T47D (cell line): ENCODE measurements at regions not wholly inside any gene's neighbourhood (a gene's known extent, or its start where the extent isn't known, plus 50 kb on each side); places are given as distances from the start of the nearest gene placed in this dataset.

Source experiments
- DNase-seq, 2 experiments: peaks; one replicate each; pipeline versions ENCODE4 v3.0.0 to v3.0.0-alpha.2; 2011 to 2012; ENCODE audit warnings: low read depth in 1 of 2, low spot score in 1 of 2
- JUND ChIP-seq: IDR thresholded peaks from 2 replicates; pipeline ENCODE4 v1.6.1; 2012; ENCODE audit warnings: low read depth
- in situ Hi-C: cut with HindIII; loops from 2 replicates; pipeline ENCODE4 v1.10.0; 2016; ENCODE audit warnings: low sequenced_read_pairs, low pct_unique_long_range_greater_than_20kb

DNA sequence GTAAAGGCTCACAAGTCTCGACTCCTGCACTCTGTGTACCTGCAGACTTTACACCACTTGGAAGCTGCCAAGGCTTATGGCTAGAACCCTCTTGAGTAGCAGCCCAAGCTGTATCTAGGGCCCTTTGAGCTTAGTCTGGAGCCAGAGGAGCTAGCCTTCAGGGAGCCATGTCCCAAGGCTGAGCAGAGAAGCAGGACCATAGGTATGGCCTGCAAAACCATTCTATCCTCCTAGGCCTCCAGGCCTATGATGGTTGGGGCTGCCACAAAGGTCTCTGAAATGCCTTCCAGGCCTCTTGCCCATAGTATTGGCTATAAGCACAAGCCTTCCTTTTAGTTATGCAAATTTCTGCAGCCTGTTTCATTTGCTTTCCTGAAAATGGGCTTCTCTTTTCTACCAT, 380.7 kb upstream of the CPXCR1 start:
- TF ChIP-seq JUND: no peak
- no peak for DNase-seq
- in situ Hi-C loops: no loop called here

GRCh38 chrX:88378406-88378805, 368.6 kb upstream of the CPXCR1 start:
- no peak for TF ChIP-seq JUND
- in situ Hi-C loops: no loop called here
- DNase-seq: no peak

DNA sequence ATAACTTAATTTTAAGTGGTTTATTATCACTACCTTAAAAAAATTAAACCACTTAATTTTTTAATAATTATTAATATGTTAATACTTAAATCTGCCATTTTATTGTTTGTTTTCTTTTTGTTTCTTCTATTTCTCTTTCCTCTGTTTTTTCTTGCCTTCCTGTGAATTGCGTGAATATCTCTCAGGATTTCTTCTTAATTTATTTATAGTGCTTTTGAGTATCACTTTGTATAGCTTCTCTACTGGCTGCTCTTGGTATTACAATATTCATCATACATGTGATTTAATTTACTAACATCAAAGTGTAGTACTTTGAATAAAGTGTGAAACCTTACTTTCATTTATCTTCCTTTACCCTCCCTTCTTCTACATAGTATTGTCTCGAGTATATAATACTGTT, 349.5 kb upstream of the CPXCR1 start:
- no peak for TF ChIP-seq JUND
- DNase-seq: no peak
- in situ Hi-C loops: no loop called here

DNA sequence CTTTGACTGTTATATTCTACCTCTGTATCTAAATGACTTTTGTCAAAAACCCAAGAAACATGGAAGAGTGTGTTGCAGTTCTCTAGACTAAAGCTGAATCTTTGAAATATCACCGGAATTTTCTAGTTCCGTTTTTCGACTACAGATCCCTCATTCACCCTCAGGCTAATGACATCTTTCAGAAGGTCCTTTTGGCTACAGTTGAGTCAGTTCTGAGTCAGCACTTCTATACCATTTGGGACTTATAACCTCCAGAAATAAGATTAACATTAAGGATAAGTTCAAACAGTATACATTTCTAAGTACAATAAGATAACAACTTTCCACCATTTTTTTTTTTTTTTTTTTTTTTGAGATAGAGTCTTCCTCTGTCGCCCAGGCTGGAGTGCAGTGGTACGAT, 331.0 kb upstream of the CPXCR1 start:
- TF ChIP-seq JUND: no peak
- in situ Hi-C loops: no loop called here
- no peak for DNase-seq

GRCh38 chrX:88416965-88417364, 330.1 kb upstream of the CPXCR1 start:
- no peak for DNase-seq
- in situ Hi-C loops: no loop called here

DNA sequence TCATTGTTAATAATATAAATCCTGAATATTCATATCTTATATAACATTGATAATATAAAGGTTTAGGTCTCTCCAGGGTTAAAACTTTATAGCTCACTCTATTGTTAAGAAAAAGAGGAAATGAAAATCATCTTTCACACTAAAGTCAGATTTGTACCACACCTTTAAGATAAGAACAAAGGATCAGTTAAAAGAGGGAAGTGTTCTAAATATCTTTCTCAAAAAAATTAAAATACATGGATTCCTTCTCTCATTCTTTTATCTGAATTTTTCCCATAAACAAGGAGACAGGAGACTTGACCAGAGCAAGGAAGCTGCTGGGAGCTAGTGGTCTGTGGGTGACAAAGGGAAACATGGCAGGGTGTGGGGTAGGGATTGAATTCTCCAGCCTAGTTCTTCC, 323.0 kb upstream of the CPXCR1 start:
- in situ Hi-C loops: no loop called here
- TF ChIP-seq JUND: no peak
- no peak for DNase-seq

More at GRCh38 chrX:88416965-88417364, 330.1 kb upstream of the CPXCR1 start:
- TF ChIP-seq JUND: no peak

DNA sequence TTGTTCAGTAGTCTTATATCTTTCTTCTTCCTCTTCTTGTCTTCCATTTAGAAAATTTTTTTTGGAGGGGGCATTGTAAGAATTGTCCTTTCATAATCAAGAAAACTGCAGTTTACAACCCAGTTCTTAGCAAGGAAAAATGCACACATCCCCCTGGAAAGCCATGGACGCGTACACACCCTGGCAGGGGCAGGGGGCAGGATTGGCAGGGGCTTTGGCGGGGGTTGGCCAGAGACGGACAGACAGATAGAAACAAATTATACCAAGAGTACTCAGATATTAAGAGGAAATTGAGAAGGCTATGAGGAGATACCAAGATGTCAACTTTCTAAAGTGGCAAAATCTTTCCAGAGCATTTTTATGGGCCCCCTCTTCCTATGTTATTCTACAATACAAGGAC, 322.5 kb upstream of the CPXCR1 start:
- in situ Hi-C loops: no loop called here
- DNase-seq: no peak
- TF ChIP-seq JUND: no peak

DNA sequence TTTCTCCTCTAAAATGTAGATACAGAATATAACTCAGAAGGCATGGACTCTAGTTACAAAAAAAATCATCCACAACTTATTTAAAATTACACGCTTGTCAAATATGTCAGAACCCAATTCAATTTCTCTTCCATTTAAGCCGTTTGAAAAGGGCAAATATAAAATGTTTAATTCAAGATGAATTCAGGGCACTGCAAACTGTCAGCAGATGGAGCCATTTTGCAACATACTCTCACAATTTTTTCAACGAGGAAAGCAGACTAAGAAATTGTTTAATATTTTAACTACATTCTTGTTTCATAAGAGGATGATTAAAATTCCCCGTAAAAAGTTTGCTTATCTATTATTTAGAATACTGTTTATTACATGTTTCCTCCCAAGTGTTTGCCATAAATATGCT, 321.3 kb upstream of the CPXCR1 start:
- no peak for TF ChIP-seq JUND
- in situ Hi-C loops: no loop called here
- DNase-seq: peak in 1 of 2 experiments; percentile 45

- no peak for DNase-seq
- no peak for TF ChIP-seq JUND
- in situ Hi-C loops: no loop called here
These were observed 309.5 kb upstream of the CPXCR1 start for GRCh38 chrX:88437563-88437962.

GRCh38 chrX:88438209-88438608, 308.8 kb upstream of the CPXCR1 start:
- no peak for DNase-seq
- in situ Hi-C loops: no loop called here
- TF ChIP-seq JUND: no peak

GRCh38 chrX:88439935-88440334, 307.1 kb upstream of the CPXCR1 start:
- in situ Hi-C loops: no loop called here
- TF ChIP-seq JUND: no peak
- DNase-seq: no peak
